COLO668 (cell line): ENCODE measurements at regions not wholly inside any gene's neighbourhood (a gene's known extent, or its start where the extent isn't known, plus 50 kb on each side); places are given as distances from the start of the nearest gene placed in this dataset.

ENCODE experiments used
- DNase-seq: peaks from one replicate; lab custom pipeline; 2025; ENCODE audit not compliant: unreplicated experiment; lab: John Stamatoyannopoulos, UW

- DNase-seq: no peak
Measured at GRCh38 chr6:40849546-40849945, 189.5 kb downstream of the UNC5CL start.

DNA sequence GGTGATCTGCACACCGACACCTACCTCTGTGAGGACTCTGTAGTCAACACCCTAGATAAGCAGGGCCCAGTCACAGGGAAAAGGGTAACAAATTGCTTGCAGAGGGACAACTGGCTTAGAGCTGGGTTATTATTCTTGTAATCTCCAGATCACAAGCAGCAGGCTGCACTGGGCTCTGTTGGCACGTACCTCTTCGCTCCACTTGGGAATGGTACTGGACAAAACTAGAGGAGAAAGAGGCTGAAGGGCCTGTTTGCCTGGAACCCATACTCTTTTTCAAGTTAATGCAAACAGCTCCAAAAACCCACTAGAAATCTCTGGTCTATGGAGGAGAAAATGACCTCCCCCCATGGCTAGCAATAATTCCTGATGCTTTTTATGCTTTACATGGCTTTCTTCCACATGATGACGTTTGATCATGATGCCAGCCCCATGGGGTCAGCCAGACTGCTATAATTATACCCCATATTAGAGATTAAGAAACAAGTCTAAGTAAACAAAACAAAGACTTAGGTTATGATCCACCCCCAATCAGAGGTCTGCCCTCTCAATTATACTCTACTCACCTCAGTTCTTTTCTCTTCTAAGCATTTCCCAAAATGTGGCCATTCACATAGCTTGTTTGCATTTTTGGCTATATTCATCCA lies 190.0 kb downstream of the UNC5CL start:
- DNase-seq: no peak

GRCh38 chr6:40848038-40848437 lies 191.0 kb downstream of the UNC5CL start:
- DNase-seq: no peak

DNA sequence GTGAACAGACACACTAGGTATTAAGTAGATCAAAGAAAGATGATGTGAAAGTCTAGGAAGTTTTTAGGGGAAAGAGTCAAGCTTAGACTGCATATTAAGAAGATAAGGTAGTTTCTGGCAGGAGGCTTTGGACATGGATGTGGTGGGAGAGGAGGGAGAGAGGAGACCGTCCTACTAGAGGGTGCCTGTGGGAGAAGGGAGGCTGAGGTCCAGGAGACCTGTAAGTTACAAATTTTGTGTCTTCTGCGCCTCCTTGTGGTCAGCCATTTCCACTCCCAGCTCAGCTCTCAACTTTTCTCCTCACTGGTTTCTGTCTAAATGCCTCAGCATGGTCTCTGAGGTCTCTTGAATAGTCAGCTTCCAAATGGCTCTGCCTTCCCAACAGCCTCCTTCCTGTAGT lies 193.5 kb downstream of the UNC5CL start:
- peak; percentile 46 for DNase-seq

- no peak for DNase-seq
Measured at GRCh38 chr6:40844246-40844645, 194.8 kb downstream of the UNC5CL start.

GRCh38 chr6:40841721-40842120 lies 197.3 kb downstream of the UNC5CL start:
- no peak for DNase-seq

DNA sequence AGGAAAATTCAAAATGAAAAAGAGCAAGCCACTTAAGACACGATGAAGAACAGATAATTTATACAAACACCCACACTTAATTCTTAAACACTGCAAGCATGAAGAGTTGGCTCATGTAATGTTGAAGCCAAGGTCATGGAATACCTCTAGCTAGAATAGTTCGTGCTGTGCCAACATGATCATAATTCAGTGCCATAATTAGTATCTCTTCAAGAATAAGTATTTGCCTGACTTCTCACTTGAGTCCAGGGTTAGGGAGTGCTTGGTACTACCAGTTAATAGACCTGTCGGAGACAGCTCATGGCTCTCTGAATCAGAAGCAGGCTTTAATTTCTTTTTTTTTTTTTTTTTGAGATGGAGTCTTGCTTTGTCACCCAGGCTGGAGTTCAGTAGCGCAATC lies 206.3 kb downstream of the UNC5CL start:
- no peak for DNase-seq

DNA sequence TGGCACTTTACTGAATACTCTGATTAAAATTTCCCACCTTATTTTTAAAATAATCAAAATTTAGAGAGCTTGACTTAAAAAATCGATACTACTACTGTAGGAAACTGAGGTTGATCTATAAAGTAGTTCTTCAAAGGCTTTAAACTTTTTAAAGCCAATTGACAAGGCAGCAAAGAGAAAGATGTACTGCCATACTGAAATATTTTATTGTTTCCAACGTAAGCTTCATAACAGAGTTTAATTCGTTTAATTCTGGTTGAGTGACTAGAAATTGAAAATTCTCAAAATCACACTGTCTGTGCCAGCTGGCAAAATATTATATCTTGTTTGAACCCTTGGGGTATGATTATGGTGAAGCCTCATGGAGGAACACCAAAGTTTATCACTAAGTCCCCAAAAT lies 207.6 kb downstream of the UNC5CL start:
- no peak for DNase-seq

GRCh38 chr6:40825102-40825501 lies 213.9 kb downstream of the UNC5CL start:
- DNase-seq: no peak

DNA sequence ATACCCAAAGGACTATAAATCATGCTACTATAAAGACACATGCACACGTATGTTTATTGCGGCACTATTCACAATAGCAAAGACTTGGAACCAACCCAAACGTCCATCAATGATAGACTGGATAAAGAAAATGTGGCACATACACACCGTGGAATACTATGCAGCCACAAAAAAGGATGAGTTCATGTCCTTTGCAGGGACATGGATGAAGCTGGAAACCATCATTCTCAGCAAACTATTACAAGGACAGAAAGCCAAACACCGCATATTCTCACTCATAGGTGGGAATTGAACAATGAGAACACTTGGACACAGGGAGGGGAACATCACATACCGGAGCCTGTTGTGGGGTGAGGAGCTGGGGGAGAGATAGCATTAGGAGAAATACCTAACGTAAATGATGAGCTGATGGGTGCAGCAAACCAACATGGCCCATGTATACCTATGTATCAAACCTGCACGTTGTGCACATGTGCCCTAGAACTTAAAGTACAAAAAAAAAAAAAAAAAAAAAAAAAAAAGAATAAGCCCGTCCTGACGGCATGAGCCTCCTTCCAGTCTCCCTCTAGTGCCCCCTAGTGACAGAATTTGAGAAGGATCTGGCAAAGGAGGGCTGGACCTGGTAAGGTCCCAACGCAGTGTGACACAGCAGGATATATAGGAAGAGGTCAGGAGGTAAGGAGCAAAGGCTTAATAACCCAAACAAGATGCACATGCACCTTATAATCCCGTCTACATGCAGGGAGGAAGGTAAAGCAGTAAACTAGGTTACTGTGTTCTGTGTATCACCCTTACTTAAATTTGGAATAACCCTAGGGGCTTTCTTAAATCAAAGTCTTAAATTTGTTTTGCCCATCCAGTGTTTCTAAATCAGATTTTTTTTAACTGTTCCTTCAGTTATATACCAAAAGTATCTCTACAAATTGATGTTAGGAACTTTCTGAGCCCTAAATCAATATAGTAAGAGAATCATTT lies 214.8 kb downstream of the UNC5CL start:
- peak; percentile 31 for DNase-seq

DNA sequence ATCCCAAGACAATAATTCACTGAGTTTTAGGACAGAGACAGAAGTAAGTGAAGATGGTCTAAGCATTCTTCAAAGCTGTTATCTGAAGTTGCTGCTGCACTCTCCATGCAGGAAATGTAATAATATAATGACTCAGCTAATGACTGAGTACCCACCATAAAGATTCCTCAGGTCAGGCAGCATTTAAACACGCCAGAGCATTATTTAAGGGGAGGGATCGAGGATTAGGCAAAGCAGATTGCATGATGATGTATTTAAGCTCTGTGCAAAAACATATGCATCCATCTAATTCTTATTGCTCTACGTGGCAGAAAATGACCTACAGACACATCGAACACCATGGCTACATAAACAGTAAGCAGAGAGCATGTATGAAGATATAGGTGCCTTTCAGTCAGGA lies 216.4 kb downstream of the UNC5CL start:
- DNase-seq: no peak

- no peak for DNase-seq
Measured at GRCh38 chr6:40819182-40819834, 219.7 kb downstream of the UNC5CL start.

- no peak for DNase-seq
Measured at GRCh38 chr6:40817369-40817768, 221.7 kb downstream of the UNC5CL start.

GRCh38 chr6:40816601-40817000 lies 222.4 kb downstream of the UNC5CL start:
- no peak for DNase-seq

- no peak for DNase-seq
Measured at GRCh38 chr6:40815731-40816130, 223.3 kb downstream of the UNC5CL start.

DNA sequence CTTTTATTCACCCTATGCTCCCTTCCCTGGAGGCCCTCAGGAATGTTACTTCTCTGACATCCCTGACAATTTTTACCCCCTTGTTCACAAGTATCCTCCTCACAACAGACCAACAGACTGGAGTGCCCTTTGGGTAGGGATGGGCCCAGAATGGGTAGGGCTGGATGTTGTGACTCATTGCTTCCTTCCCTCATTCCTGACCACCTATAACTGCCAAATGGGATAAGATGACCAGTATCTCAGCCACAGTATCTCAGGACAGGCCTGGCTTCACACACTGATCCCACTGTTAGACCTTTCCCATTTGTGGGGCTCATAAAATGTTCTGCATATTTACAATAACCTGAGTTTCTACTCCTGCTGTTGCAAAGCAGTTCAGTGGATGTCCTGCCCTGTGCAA lies 223.0 kb upstream of the LRFN2 start:
- no peak for DNase-seq

DNA sequence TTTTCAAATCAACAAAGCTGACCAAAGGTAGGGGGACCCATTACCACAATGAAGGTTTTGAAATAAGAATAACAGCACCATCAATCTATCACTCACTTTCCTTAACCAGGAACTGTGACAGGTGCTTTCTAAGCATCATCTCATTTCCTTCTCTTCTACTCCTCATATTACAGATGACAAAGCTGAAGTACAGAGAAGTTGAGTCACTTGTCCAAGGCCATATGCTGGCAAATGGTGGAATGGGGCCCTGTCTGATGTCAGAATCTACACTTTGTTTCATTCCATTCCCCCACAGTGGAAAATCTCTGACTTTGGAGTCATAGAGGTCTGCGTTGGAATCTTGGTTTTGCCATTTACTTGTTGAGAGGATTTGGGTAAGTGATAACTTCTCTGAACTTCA lies 222.5 kb upstream of the LRFN2 start:
- no peak for DNase-seq

DNA sequence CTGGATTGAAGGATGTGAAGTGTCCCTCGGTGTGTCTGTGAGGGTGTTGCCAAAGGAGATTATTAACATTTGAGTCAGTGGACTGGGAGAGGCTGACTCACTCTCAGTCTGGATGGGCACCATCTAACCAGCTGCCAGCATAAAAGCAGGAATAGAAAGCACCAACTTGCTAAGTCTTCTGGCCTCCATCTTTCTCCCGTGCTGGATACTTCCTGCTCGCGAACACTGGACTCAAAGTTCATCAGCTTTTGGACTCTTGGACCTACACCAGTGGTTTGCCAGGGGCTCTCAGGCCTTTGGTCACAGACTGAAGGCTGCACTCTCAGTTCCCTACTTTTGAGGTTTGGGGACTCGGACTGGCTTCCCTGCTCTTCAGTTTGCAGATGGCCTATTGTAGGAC lies 220.3 kb upstream of the LRFN2 start:
- DNase-seq: no peak

DNA sequence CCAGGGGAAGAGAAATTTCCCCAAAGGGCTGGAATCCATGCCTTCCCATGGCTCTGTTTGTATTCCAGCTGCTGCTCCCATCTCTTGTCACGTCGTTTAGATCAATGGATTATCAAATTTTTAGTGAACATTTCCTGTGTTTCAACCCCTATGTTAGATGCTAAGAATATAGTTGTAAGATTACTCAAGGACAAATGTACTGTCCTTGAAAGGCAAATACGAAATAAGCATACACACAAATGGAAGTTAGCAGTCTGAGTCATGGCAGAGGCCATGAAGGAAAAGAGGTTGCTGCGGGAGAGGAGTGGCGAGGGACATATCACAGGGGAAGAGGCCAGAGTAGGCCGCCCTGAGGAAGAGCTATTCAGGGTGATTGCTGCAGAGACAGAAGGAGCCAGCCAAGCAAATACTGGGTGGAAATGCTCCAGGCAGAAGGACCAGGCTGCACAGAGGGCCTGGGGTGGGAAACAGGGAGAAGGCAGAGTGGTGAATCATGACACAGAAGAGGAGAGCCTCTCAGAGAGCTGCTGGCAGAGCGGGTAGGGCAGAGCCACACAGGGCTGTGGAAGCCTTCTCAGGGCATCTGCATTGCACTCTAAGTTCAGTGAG lies 219.2 kb upstream of the LRFN2 start:
- DNase-seq: no peak

GRCh38 chr6:40805336-40805735 lies 218.2 kb upstream of the LRFN2 start:
- no peak for DNase-seq

DNA sequence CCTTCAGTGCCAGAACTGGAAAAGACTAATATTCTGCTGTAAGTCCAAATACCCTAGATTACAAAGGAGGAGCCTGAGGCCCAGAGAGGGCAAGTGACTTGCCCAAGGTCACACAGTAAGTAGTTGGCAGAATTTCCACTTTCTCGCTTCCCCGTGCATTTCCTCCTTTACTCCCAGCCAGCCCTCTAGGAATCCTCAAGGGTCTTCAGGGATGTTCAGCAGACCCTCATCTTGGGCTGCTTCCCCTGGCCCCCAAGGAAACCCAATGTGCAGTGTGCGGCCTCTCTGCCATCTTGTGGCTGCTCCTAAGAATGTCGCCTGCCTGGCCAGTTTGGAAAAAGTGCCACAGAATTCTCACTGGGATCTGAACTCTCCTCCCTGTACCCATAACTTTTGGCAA lies 217.7 kb upstream of the LRFN2 start:
- no peak for DNase-seq
